ENCODE measurements at regions not wholly inside any gene's neighbourhood (a gene's known extent, or its start where the extent isn't known, plus 50 kb on each side); places are given as distances from the start of the nearest gene placed in this dataset.

- Mint-ChIP-seq H3K9me3 (ENCODE audit: unreplicated experiment) (peaks cover 2% of the 10 kb centered on the region), H3K4me1 (ENCODE audit: low read depth, unreplicated experiment) (no peaks in the 10 kb centered on the region), H3K27ac (ENCODE audit: unreplicated experiment) (no peak overlapping the region), H3K27me3 (ENCODE audit: unreplicated experiment) (no peaks in the 10 kb centered on the region), H3K4me3 (ENCODE audit: unreplicated experiment) (no peak overlapping the region), H3K36me3 (ENCODE audit: unreplicated experiment) (peaks cover 9% of the 10 kb centered on the region)
- no peak for DNase-seq
- TF ChIP-seq CTCF (IDR thresholded peaks at IDR 0.05; ENCODE audit: partially characterized antibody, unreplicated experiment), result no peak
Observed at GRCh38 chr1:244758708-244759107, 76.8 kb upstream of the COX20 start.

GRCh38 chr1:244759158-244759557 is 76.3 kb upstream of the COX20 start:
- no peaks in the 10 kb centered on the region for H3K27me3 Mint-ChIP-seq (ENCODE audit: unreplicated experiment)
- peaks cover 2% of the 10 kb centered on the region for H3K9me3 Mint-ChIP-seq (ENCODE audit: unreplicated experiment)
- H3K27ac Mint-ChIP-seq (ENCODE audit: unreplicated experiment), result no peak overlapping the region
- no peaks in the 10 kb centered on the region for H3K4me1 Mint-ChIP-seq (ENCODE audit: low read depth, unreplicated experiment)
- H3K36me3 Mint-ChIP-seq (ENCODE audit: unreplicated experiment), result peaks cover 9% of the 10 kb centered on the region
- TF ChIP-seq CTCF (IDR thresholded peaks at IDR 0.05; ENCODE audit: partially characterized antibody, unreplicated experiment), result no peak
- no peak overlapping the region for H3K4me3 Mint-ChIP-seq (ENCODE audit: unreplicated experiment)
- no peak for DNase-seq

GRCh38 chr1:244760471-244760870 is 75.0 kb upstream of the COX20 start:
- Mint-ChIP-seq H3K4me1 (ENCODE audit: low read depth, unreplicated experiment) (no peaks in the 10 kb centered on the region), H3K27me3 (ENCODE audit: unreplicated experiment) (no peaks in the 10 kb centered on the region), H3K27ac (ENCODE audit: unreplicated experiment) (no peak overlapping the region), H3K36me3 (ENCODE audit: unreplicated experiment) (peaks cover 9% of the 10 kb centered on the region), H3K9me3 (ENCODE audit: unreplicated experiment) (peaks cover 2% of the 10 kb centered on the region), H3K4me3 (ENCODE audit: unreplicated experiment) (no peak overlapping the region)
- no peak for TF ChIP-seq CTCF (IDR thresholded peaks at IDR 0.05; ENCODE audit: partially characterized antibody, unreplicated experiment)
- DNase-seq, result no peak

- H3K9me3 Mint-ChIP-seq (ENCODE audit: unreplicated experiment), result peaks cover 2% of the 10 kb centered on the region
Observed at GRCh38 chr1:244761279-244761678, 74.2 kb upstream of the COX20 start.

GRCh38 chr1:244762629-244763028 is 72.8 kb upstream of the COX20 start:
- Mint-ChIP-seq H3K9me3 (ENCODE audit: unreplicated experiment) (peaks cover 8% of the 10 kb centered on the region), H3K27me3 (ENCODE audit: unreplicated experiment) (peaks cover 2% of the 10 kb centered on the region), H3K36me3 (ENCODE audit: unreplicated experiment) (peaks cover 20% of the 10 kb centered on the region), H3K4me1 (ENCODE audit: low read depth, unreplicated experiment) (no peaks in the 10 kb centered on the region), H3K4me3 (ENCODE audit: unreplicated experiment) (no peak overlapping the region), H3K27ac (ENCODE audit: unreplicated experiment) (no peak overlapping the region)
- DNase-seq, result no peak
- no peak for TF ChIP-seq CTCF (IDR thresholded peaks at IDR 0.05; ENCODE audit: partially characterized antibody, unreplicated experiment)

More at GRCh38 chr1:244761279-244761678, 74.2 kb upstream of the COX20 start:
- Mint-ChIP-seq H3K4me1 (ENCODE audit: low read depth, unreplicated experiment) (no peaks in the 10 kb centered on the region), H3K27me3 (ENCODE audit: unreplicated experiment) (no peaks in the 10 kb centered on the region), H3K4me3 (ENCODE audit: unreplicated experiment) (no peak overlapping the region), H3K36me3 (ENCODE audit: unreplicated experiment) (peaks cover 9% of the 10 kb centered on the region), H3K27ac (ENCODE audit: unreplicated experiment) (no peak overlapping the region)
- TF ChIP-seq CTCF (IDR thresholded peaks at IDR 0.05; ENCODE audit: partially characterized antibody, unreplicated experiment), result no peak
- DNase-seq, result no peak

Measured in glutamatergic neuron (in vitro differentiated cells).